ENCODE measurements at regions not wholly inside any gene's neighbourhood (a gene's known extent, or its start where the extent isn't known, plus 50 kb on each side); places are given as distances from the start of the nearest gene placed in this dataset.

DNA sequence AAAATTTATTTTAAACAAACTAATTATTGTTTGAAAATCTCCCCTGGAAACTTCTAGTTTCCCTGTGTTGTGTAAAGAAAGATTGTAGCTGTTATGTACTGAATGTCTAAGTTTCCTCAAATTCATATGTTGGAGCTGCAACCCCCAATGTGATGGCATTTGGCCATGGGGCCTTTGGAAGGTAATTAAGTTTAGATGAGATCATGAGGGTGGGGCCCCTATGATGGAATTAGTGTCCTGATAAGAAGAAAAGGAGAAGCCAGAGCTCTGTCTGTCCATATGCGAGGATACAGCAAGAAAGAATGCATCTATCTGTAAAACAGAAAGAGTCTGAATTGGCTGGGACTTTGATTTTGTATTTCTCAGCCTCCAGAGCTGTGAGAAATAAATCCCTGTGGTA, 179.5 kb downstream of the STK31 start:
- TF ChIP-seq EP300 (conservative IDR thresholded peaks at IDR 0.05; ENCODE audit: poor library complexity, severe bottlenecking) (no peak), CTCF (IDR thresholded peaks at IDR 0.05; ENCODE audit: poor library complexity, severe bottlenecking) (no peak), POLR2AphosphoS5 (IDR thresholded peaks at IDR 0.05) (no peak), EZH2 (IDR thresholded peaks at IDR 0.05; ENCODE audit: borderline replicate concordance, insufficient read depth, low read length, poor library complexity, severe bottlenecking) (no peak), RAD21 (conservative IDR thresholded peaks at IDR 0.05) (no peak), MXI1 (conservative IDR thresholded peaks at IDR 0.05; ENCODE audit: poor library complexity, severe bottlenecking) (no peak)
- TF ChIP-seq, protein P1, sequence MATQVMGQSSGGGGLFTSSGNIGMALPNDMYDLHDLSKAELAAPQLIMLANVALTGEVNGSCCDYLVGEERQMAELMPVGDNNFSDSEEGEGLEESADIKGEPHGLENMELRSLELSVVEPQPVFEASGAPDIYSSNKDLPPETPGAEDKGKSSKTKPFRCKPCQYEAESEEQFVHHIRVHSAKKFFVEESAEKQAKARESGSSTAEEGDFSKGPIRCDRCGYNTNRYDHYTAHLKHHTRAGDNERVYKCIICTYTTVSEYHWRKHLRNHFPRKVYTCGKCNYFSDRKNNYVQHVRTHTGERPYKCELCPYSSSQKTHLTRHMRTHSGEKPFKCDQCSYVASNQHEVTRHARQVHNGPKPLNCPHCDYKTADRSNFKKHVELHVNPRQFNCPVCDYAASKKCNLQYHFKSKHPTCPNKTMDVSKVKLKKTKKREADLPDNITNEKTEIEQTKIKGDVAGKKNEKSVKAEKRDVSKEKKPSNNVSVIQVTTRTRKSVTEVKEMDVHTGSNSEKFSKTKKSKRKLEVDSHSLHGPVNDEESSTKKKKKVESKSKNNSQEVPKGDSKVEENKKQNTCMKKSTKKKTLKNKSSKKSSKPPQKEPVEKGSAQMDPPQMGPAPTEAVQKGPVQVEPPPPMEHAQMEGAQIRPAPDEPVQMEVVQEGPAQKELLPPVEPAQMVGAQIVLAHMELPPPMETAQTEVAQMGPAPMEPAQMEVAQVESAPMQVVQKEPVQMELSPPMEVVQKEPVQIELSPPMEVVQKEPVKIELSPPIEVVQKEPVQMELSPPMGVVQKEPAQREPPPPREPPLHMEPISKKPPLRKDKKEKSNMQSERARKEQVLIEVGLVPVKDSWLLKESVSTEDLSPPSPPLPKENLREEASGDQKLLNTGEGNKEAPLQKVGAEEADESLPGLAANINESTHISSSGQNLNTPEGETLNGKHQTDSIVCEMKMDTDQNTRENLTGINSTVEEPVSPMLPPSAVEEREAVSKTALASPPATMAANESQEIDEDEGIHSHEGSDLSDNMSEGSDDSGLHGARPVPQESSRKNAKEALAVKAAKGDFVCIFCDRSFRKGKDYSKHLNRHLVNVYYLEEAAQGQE (IDR thresholded peaks at IDR 0.05; ENCODE audit: borderline replicate concordance), result no peak
